ENCODE measurements at regions not wholly inside any gene's neighbourhood (a gene's known extent, or its start where the extent isn't known, plus 50 kb on each side); places are given as distances from the start of the nearest gene placed in this dataset.

DNA sequence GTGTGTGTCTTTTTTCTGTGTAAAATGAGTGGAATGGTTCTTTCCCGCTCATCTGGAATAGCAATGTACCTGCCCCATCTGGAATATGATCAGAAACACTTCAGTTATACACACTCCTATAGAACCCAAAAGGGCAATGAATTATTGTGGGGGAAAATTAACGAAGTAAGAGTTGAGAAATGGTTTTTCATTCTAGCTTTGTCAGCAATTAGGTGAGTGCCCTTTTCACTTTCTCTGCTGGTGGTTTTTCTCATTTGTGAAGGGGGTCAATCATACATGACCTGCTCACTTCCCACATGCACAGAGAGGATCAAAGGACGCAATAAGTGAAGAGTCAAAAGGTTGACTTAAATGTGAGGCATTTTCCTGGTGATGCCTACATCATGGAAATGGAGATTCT lies 168.0 kb downstream of the HS3ST3B1 start:
- Histone ChIP-seq H3K36me3 (ENCODE audit: control insufficient read depth in 1 of 2, insufficient read depth in 2 of 2, low read length in 2 of 2) (no peaks in the 10 kb centered on the region), H3K79me2 (ENCODE audit: insufficient read depth, low read length) (no peaks in the 10 kb centered on the region), H3K4me2 (ENCODE audit: low read length) (no peak overlapping the region), H3K9ac (ENCODE audit: low read length) (no peak overlapping the region), H3K4me1 (ENCODE audit: control insufficient read depth in 1 of 2, insufficient read depth in 2 of 2, low read length in 2 of 2) (no peaks in the 10 kb centered on the region), H3K9me2 (ENCODE audit: insufficient read depth) (no peaks in the 10 kb centered on the region), H3K27ac (ENCODE audit: low read depth, low read length) (no peak overlapping the region), H3K4me3 (replicated peaks in 1 of 2; ENCODE audit: low read depth in 1 of 2, low read length in 2 of 2) (no peak overlapping the region), H3K27me3 (ENCODE audit: insufficient read depth, low read length) (no peaks in the 10 kb centered on the region), H4K20me1 (ENCODE audit: insufficient read depth) (no peaks in the 10 kb centered on the region), H2AFZ (ENCODE audit: low read depth, low read length, poor library complexity, severe bottlenecking) (no peak overlapping the region), H3K9me3 (ENCODE audit: control insufficient read depth in 1 of 2, insufficient read depth in 1 of 2, low read depth in 1 of 2, low read length in 2 of 2) (no peaks in the 10 kb centered on the region; a peak in 1 of 4 replicates)
- TF ChIP-seq, protein P1, sequence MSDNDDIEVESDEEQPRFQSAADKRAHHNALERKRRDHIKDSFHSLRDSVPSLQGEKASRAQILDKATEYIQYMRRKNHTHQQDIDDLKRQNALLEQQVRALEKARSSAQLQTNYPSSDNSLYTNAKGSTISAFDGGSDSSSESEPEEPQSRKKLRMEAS (IDR thresholded peaks at IDR 0.05): no peak
- TF ChIP-seq CEBPB (IDR thresholded peaks at IDR 0.05; ENCODE audit: low read depth): no peak
- TF ChIP-seq YY1 (IDR thresholded peaks at IDR 0.05; ENCODE audit: extremely low read depth, insufficient replicate concordance, low read depth, low read length): no peak
- TF ChIP-seq FOSL1 (IDR thresholded peaks at IDR 0.05; ENCODE audit: low read depth): no peak
- no peak for TF ChIP-seq EGR1 (IDR thresholded peaks at IDR 0.05; ENCODE audit: low read depth)
- TF ChIP-seq, protein P2, sequence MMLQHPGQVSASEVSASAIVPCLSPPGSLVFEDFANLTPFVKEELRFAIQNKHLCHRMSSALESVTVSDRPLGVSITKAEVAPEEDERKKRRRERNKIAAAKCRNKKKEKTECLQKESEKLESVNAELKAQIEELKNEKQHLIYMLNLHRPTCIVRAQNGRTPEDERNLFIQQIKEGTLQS (IDR thresholded peaks at IDR 0.05): no peak
- TF ChIP-seq SRF (IDR thresholded peaks at IDR 0.05; ENCODE audit: low read depth): no peak
- ChIA-PET CTCF (no interaction called here), POLR2A (no interaction called here), RAD21 (ENCODE audit: low non-redundant PET in 1 of 2, low total read pairs in 2 of 2, uncharacterized antibody in 2 of 2, unreplicated experiment in 2 of 2) (no interaction called here)
- DNase-seq (ENCODE audit: low read depth, low spot score): no peak
- no TSS peak for BruUV-seq (replicated peaks)
- intact Hi-C loops (cut with micrococcal nuclease): no loop called here
- ATAC-seq: no peak

- intact Hi-C loops (cut with micrococcal nuclease): no loop called here
- H3K4me2 ChIP-seq (ENCODE audit: low read length): no peak overlapping the region
- no peak overlapping the region for H2AFZ ChIP-seq (ENCODE audit: low read depth, low read length, poor library complexity, severe bottlenecking)
- no peaks in the 10 kb centered on the region for H3K9me2 ChIP-seq (ENCODE audit: insufficient read depth)
- POLR2A ChIA-PET: no interaction called here
- no peaks in the 10 kb centered on the region for H3K79me2 ChIP-seq (ENCODE audit: insufficient read depth, low read length)
- no peaks in the 10 kb centered on the region for H4K20me1 ChIP-seq (ENCODE audit: insufficient read depth)
- H3K27me3 ChIP-seq (ENCODE audit: insufficient read depth, low read length): no peaks in the 10 kb centered on the region
- ATAC-seq (no peak), DNase-seq (ENCODE audit: low read depth, low spot score) (no peak)
- H3K27ac ChIP-seq (ENCODE audit: low read depth, low read length): no peak overlapping the region
- H3K36me3 ChIP-seq (ENCODE audit: control insufficient read depth in 1 of 2, insufficient read depth in 2 of 2, low read length in 2 of 2): no peaks in the 10 kb centered on the region
- no TSS peak for BruUV-seq (replicated peaks)
- H3K4me3 ChIP-seq (replicated peaks in 1 of 2; ENCODE audit: low read depth in 1 of 2, low read length in 2 of 2): no peak overlapping the region
- no peak for TF ChIP-seq ELF1 (IDR thresholded peaks at IDR 0.05; ENCODE audit: borderline replicate concordance, low read depth)
- H3K4me1 ChIP-seq (ENCODE audit: control insufficient read depth in 1 of 2, insufficient read depth in 2 of 2, low read length in 2 of 2): no peaks in the 10 kb centered on the region
- CTCF ChIA-PET: no interaction called here
- peaks cover 0 to 8% of the 10 kb centered on the region in 2 experiments; a peak in 1 of 4 replicates for H3K9me3 ChIP-seq (ENCODE audit: control insufficient read depth in 1 of 2, insufficient read depth in 1 of 2, low read depth in 1 of 2, low read length in 2 of 2)
- RAD21 ChIA-PET (ENCODE audit: low non-redundant PET in 1 of 2, low total read pairs in 2 of 2, uncharacterized antibody in 2 of 2, unreplicated experiment in 2 of 2): no interaction called here
- H3K9ac ChIP-seq (ENCODE audit: low read length): no peak overlapping the region
Observed at GRCh38 chr17:14461227-14461548, 160.3 kb downstream of the HS3ST3B1 start.
